Tibial nerve (tissue), 4 donors: ENCODE measurements at regions not wholly inside any gene's neighbourhood (a gene's known extent, or its start where the extent isn't known, plus 50 kb on each side); places are given as distances from the start of the nearest gene placed in this dataset.

ENCODE experiments used
- EP300 ChIP-seq, 2 donors: sonication (generic); formaldehyde crosslinking; IDR thresholded peaks; one replicate each; pipeline ENCODE4 v1.6.1; 2017; ENCODE audit warnings: antibody characterized with exemption in 2 of 2, mild to moderate bottlenecking in 1 of 2
- POLR2A ChIP-seq, 2 donors: fragments of 450-650 bp; IDR thresholded peaks; one replicate each; pipeline ENCODE4 v1.6.1; 2017; ENCODE audit warnings: antibody characterized with exemption in 2 of 2, mild to moderate bottlenecking in 2 of 2, moderate library complexity in 2 of 2
- TF ChIP-seq, protein P1 (sequence below), 5 experiments: fragments of 200-600 bp in 3 of 5; fragments of 450-650 bp in 2 of 5; sonication (generic) in 3 of 5; IDR thresholded peaks; one replicate each; pipeline ENCODE4 v1.5.1; 2016 to 2019; ENCODE audit warnings: antibody characterized with exemption in 5 of 5, mild to moderate bottlenecking in 3 of 5, moderate library complexity in 2 of 5

DNA sequence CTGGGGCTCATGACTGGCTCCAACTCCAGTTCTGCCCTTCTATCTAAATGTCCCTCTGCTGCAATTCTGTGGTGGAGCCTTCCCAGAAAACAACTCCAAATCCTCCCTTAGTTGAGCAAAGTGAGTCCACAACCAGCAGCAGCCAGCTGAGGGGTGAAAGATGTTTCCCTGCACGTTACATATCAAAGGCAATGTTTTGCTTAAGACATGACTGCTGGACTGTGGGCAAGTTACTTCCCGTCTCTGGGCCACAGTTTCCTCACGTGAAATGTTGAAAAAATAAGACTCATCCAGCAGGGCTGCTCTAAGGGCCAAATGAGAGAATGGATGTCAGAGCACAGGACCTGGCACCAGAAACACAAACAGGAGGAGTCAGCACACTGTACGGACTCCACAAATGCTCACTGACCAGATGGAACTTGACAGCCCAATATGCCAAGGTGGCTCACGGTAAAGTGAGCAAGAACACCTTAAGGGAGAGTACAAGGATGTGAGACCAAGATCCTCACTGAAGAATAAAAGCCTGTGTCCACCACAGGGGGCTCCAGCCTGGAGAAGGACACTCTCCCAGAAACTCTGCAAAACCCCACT, 138.4 kb upstream of the ABCA1 start:
- TF ChIP-seq, protein P1, sequence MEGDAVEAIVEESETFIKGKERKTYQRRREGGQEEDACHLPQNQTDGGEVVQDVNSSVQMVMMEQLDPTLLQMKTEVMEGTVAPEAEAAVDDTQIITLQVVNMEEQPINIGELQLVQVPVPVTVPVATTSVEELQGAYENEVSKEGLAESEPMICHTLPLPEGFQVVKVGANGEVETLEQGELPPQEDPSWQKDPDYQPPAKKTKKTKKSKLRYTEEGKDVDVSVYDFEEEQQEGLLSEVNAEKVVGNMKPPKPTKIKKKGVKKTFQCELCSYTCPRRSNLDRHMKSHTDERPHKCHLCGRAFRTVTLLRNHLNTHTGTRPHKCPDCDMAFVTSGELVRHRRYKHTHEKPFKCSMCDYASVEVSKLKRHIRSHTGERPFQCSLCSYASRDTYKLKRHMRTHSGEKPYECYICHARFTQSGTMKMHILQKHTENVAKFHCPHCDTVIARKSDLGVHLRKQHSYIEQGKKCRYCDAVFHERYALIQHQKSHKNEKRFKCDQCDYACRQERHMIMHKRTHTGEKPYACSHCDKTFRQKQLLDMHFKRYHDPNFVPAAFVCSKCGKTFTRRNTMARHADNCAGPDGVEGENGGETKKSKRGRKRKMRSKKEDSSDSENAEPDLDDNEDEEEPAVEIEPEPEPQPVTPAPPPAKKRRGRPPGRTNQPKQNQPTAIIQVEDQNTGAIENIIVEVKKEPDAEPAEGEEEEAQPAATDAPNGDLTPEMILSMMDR (IDR thresholded peaks at IDR 0.05), result no peak
- no peak for TF ChIP-seq POLR2A (IDR thresholded peaks at IDR 0.05)
- peak in 1 of 2 donors; percentile 76 for TF ChIP-seq EP300 (IDR thresholded peaks at IDR 0.05)
